ENCODE measurements at regions not wholly inside any gene's neighbourhood (a gene's known extent, or its start where the extent isn't known, plus 50 kb on each side); places are given as distances from the start of the nearest gene placed in this dataset.

DNA sequence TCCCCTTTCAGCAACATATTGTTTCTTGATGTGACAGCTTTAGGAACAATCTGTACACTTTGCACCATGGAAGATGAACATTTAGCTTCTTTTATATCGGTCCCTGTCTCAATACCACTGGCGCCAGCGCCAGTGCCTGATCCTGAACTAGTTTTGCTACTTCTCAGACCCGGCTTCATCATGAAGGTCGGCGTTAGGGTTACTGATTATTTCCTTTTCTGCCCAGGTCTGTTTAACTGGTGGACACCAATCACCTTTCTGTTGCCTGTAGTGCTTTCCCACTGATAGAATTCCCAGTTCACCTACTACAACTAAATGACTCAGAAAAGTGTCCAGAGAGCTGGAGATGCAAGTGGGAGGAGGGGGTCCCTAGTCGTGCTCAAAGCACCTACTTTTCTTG, 99.5 kb downstream of the MYCN start:
- TF ChIP-seq, protein P1, sequence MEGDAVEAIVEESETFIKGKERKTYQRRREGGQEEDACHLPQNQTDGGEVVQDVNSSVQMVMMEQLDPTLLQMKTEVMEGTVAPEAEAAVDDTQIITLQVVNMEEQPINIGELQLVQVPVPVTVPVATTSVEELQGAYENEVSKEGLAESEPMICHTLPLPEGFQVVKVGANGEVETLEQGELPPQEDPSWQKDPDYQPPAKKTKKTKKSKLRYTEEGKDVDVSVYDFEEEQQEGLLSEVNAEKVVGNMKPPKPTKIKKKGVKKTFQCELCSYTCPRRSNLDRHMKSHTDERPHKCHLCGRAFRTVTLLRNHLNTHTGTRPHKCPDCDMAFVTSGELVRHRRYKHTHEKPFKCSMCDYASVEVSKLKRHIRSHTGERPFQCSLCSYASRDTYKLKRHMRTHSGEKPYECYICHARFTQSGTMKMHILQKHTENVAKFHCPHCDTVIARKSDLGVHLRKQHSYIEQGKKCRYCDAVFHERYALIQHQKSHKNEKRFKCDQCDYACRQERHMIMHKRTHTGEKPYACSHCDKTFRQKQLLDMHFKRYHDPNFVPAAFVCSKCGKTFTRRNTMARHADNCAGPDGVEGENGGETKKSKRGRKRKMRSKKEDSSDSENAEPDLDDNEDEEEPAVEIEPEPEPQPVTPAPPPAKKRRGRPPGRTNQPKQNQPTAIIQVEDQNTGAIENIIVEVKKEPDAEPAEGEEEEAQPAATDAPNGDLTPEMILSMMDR (IDR thresholded peaks at IDR 0.05): no peak
- peaks cover 2% of the 10 kb centered on the region for H3K27me3 Mint-ChIP-seq (ENCODE audit: low read depth, poor library complexity)
- peak overlapping the region; percentile 4 for H3K4me3 Mint-ChIP-seq
- peak overlapping the region; percentile 98 for H3K27ac Mint-ChIP-seq
- peaks cover 65% of the 10 kb centered on the region for H3K4me1 Mint-ChIP-seq
- H3K36me3 Mint-ChIP-seq (ENCODE audit: low read depth): no peaks in the 10 kb centered on the region
- no peak for DNase-seq
- H3K9me3 Mint-ChIP-seq: no peaks in the 10 kb centered on the region

DNA sequence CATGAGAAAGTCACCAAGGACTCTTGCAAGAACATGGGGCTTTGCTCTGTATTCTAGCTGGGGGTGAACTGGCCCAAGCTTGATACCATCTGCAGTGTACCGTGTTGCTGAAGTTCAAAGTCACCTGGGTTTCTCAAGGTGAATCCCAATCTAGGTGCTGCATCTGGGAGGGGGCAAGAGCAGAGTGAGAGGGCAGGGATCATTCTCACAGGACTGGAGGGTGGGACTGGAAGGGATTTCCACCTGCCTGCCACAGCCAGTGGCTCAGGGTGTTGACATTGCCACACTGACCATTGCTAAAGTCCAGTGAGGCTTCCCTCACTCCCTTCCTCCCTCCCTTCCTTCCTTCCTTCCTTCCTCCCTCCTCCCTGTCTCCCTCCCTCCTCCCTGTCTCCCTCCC, 98.7 kb downstream of the MYCN start:
- H3K4me3 Mint-ChIP-seq: peak overlapping the region; percentile 59
- peaks cover 2% of the 10 kb centered on the region for H3K27me3 Mint-ChIP-seq (ENCODE audit: low read depth, poor library complexity)
- DNase-seq: no peak
- peak overlapping the region; percentile 98 for H3K27ac Mint-ChIP-seq
- no peaks in the 10 kb centered on the region for H3K36me3 Mint-ChIP-seq (ENCODE audit: low read depth)
- H3K9me3 Mint-ChIP-seq: no peaks in the 10 kb centered on the region
- TF ChIP-seq, protein P1 (IDR thresholded peaks at IDR 0.05): no peak
- H3K4me1 Mint-ChIP-seq: peaks cover 72% of the 10 kb centered on the region

- H3K4me1 Mint-ChIP-seq: peaks cover 76% of the 10 kb centered on the region
- TF ChIP-seq, protein P1 (IDR thresholded peaks at IDR 0.05): no peak
- no peaks in the 10 kb centered on the region for H3K9me3 Mint-ChIP-seq
- peak overlapping the region; percentile 59 for H3K4me3 Mint-ChIP-seq
- DNase-seq: peak; percentile 44
- peak overlapping the region; percentile 98 for H3K27ac Mint-ChIP-seq
- no peaks in the 10 kb centered on the region for H3K36me3 Mint-ChIP-seq (ENCODE audit: low read depth)
- peaks cover 2% of the 10 kb centered on the region for H3K27me3 Mint-ChIP-seq (ENCODE audit: low read depth, poor library complexity)
These were observed 98.3 kb downstream of the MYCN start for GRCh38 chr2:16038621-16039020.

GRCh38 chr2:16037808-16038457, 97.6 kb downstream of the MYCN start:
- peak overlapping the region; percentile 57 for H3K4me3 Mint-ChIP-seq
- H3K27ac Mint-ChIP-seq: peak overlapping the region; percentile 98

GRCh38 chr2:16036951-16037350, 96.6 kb downstream of the MYCN start:
- Mint-ChIP-seq H3K4me1 (peaks cover 81% of the 10 kb centered on the region), H3K36me3 (ENCODE audit: low read depth) (no peaks in the 10 kb centered on the region), H3K9me3 (no peaks in the 10 kb centered on the region), H3K27ac (peak overlapping the region; percentile 95), H3K4me3 (no peak overlapping the region), H3K27me3 (ENCODE audit: low read depth, poor library complexity) (peaks cover 6% of the 10 kb centered on the region)
- TF ChIP-seq, protein P1 (IDR thresholded peaks at IDR 0.05): no peak
- DNase-seq: no peak

More at GRCh38 chr2:16037808-16038457, 97.6 kb downstream of the MYCN start:
- DNase-seq: peak; percentile 45
- H3K4me1 Mint-ChIP-seq: peaks cover 76% of the 10 kb centered on the region
- no peaks in the 10 kb centered on the region for H3K9me3 Mint-ChIP-seq
- TF ChIP-seq, protein P1 (IDR thresholded peaks at IDR 0.05): no peak
- no peaks in the 10 kb centered on the region for H3K36me3 Mint-ChIP-seq (ENCODE audit: low read depth)
- peaks cover 2% of the 10 kb centered on the region for H3K27me3 Mint-ChIP-seq (ENCODE audit: low read depth, poor library complexity)

All from nephron progenitor cell (in vitro differentiated cells).